ENCODE measurements at regions not wholly inside any gene's neighbourhood (a gene's known extent, or its start where the extent isn't known, plus 50 kb on each side); places are given as distances from the start of the nearest gene placed in this dataset.

GRCh38 chr7:47196106-47196645 is 385.7 kb downstream of the TNS3 start:
- no peaks in the 10 kb centered on the region for H3K79me1 ChIP-seq (replicated peaks; ENCODE audit: low read length, poor library complexity, severe bottlenecking)
- H3K4me3 ChIP-seq (ENCODE audit: insufficient read depth in 1 of 2, low read depth in 1 of 2, low read length in 2 of 2) = no peak overlapping the region
- no peaks in the 10 kb centered on the region for H3K36me3 ChIP-seq (ENCODE audit: control insufficient read depth in 1 of 2, insufficient read depth in 2 of 2, low read depth in 1 of 2, low read length in 2 of 2)
- H2AFZ ChIP-seq (ENCODE audit: low read depth, low read length) = no peak overlapping the region
- no peak overlapping the region for H4K8ac ChIP-seq (ENCODE audit: low read length)
- no peak overlapping the region for H4K91ac ChIP-seq (ENCODE audit: low read length)
- H3K4me1 ChIP-seq (ENCODE audit: control insufficient read depth, insufficient read depth, low read depth, low read length) = no peaks in the 10 kb centered on the region
- WGBS = 100% methylated on average over 1 of the region's 3 CpGs
- no peak overlapping the region for H3K9ac ChIP-seq (ENCODE audit: low read length)
- no peak overlapping the region for H2BK15ac ChIP-seq (ENCODE audit: low read depth, poor library complexity, severe bottlenecking)
- H3K18ac ChIP-seq (ENCODE audit: low read depth in 1 of 2, low read length in 2 of 2) = no peak overlapping the region
- H2AK5ac ChIP-seq (ENCODE audit: low read length, severe bottlenecking) = no peak overlapping the region
- DNase-seq = no peak
- no peak overlapping the region for H2BK12ac ChIP-seq (ENCODE audit: low read length in 2 of 2)
- H2BK5ac ChIP-seq (ENCODE audit: low read depth, low read length, poor library complexity, severe bottlenecking) = no peak overlapping the region
- no peak overlapping the region for H3K27ac ChIP-seq (ENCODE audit: low read length, poor library complexity, severe bottlenecking)
- no peak overlapping the region for H3K4ac ChIP-seq (ENCODE audit: low read depth in 1 of 2, low read length in 2 of 2)
- H2BK120ac ChIP-seq (ENCODE audit: low read depth, low read length) = no peak overlapping the region
- no peak overlapping the region for H3K4me2 ChIP-seq (ENCODE audit: low read length, poor library complexity, severe bottlenecking)
- H3K23ac ChIP-seq (ENCODE audit: low read length in 2 of 2) = no peak overlapping the region
- no peak overlapping the region for H3K14ac ChIP-seq (ENCODE audit: low read length in 2 of 2)
- H3K9me3 ChIP-seq (ENCODE audit: control insufficient read depth, low read length) = no peaks in the 10 kb centered on the region
- H3K27me3 ChIP-seq (ENCODE audit: control insufficient read depth in 1 of 2, insufficient read depth in 1 of 2, low read length in 2 of 2) = peaks cover 4 to 9% of the 10 kb centered on the region in 2 experiments

- H3K27me3 ChIP-seq (ENCODE audit: control insufficient read depth in 1 of 2, insufficient read depth in 1 of 2, low read length in 2 of 2) = peaks cover 9 to 11% of the 10 kb centered on the region in 2 experiments
- H3K14ac ChIP-seq (ENCODE audit: low read length in 2 of 2) = no peak overlapping the region
- H3K36me3 ChIP-seq (ENCODE audit: control insufficient read depth in 1 of 2, insufficient read depth in 2 of 2, low read depth in 1 of 2, low read length in 2 of 2) = no peaks in the 10 kb centered on the region
- H2BK12ac ChIP-seq (ENCODE audit: low read length in 2 of 2) = no peak overlapping the region
- no peak overlapping the region for H3K4ac ChIP-seq (ENCODE audit: low read depth in 1 of 2, low read length in 2 of 2)
- DNase-seq = no peak
- no peak overlapping the region for H4K91ac ChIP-seq (ENCODE audit: low read length)
- H2AFZ ChIP-seq (ENCODE audit: low read depth, low read length) = no peak overlapping the region
- H3K9ac ChIP-seq (ENCODE audit: low read length) = no peak overlapping the region
- no peak overlapping the region for H2AK5ac ChIP-seq (ENCODE audit: low read length, severe bottlenecking)
- H3K27ac ChIP-seq (ENCODE audit: low read length, poor library complexity, severe bottlenecking) = no peak overlapping the region
- WGBS = 89% methylated on average over 5 of the region's 6 CpGs
- H3K9me3 ChIP-seq (ENCODE audit: control insufficient read depth, low read length) = no peaks in the 10 kb centered on the region
- no peak overlapping the region for H2BK5ac ChIP-seq (ENCODE audit: low read depth, low read length, poor library complexity, severe bottlenecking)
- no peak overlapping the region for H3K4me3 ChIP-seq (ENCODE audit: insufficient read depth in 1 of 2, low read depth in 1 of 2, low read length in 2 of 2)
- no peak overlapping the region for H3K18ac ChIP-seq (ENCODE audit: low read depth in 1 of 2, low read length in 2 of 2)
- H3K4me1 ChIP-seq (ENCODE audit: control insufficient read depth, insufficient read depth, low read depth, low read length) = no peaks in the 10 kb centered on the region
- no peak overlapping the region for H3K4me2 ChIP-seq (ENCODE audit: low read length, poor library complexity, severe bottlenecking)
- no peak overlapping the region for H4K8ac ChIP-seq (ENCODE audit: low read length)
- H3K23ac ChIP-seq (ENCODE audit: low read length in 2 of 2) = no peak overlapping the region
- H3K79me1 ChIP-seq (replicated peaks; ENCODE audit: low read length, poor library complexity, severe bottlenecking) = no peaks in the 10 kb centered on the region
- H2BK15ac ChIP-seq (ENCODE audit: low read depth, poor library complexity, severe bottlenecking) = no peak overlapping the region
- no peak overlapping the region for H2BK120ac ChIP-seq (ENCODE audit: low read depth, low read length)
Measured at GRCh38 chr7:47195641-47196040, 386.3 kb downstream of the TNS3 start.

- Histone ChIP-seq H2AFZ (ENCODE audit: low read depth, low read length) (no peak overlapping the region), H3K4ac (ENCODE audit: low read depth in 1 of 2, low read length in 2 of 2) (no peak overlapping the region), H3K18ac (ENCODE audit: low read depth in 1 of 2, low read length in 2 of 2) (no peak overlapping the region), H2BK120ac (ENCODE audit: low read depth, low read length) (no peak overlapping the region), H4K8ac (ENCODE audit: low read length) (no peak overlapping the region), H2AK5ac (ENCODE audit: low read length, severe bottlenecking) (no peak overlapping the region), H3K4me1 (ENCODE audit: control insufficient read depth, insufficient read depth, low read depth, low read length) (no peaks in the 10 kb centered on the region), H3K4me2 (ENCODE audit: low read length, poor library complexity, severe bottlenecking) (no peak overlapping the region), H2BK15ac (ENCODE audit: low read depth, poor library complexity, severe bottlenecking) (no peak overlapping the region), H3K14ac (ENCODE audit: low read length in 2 of 2) (no peak overlapping the region), H3K4me3 (ENCODE audit: insufficient read depth in 1 of 2, low read depth in 1 of 2, low read length in 2 of 2) (no peak overlapping the region), H3K9me3 (ENCODE audit: control insufficient read depth, low read length) (no peaks in the 10 kb centered on the region), H2BK12ac (ENCODE audit: low read length in 2 of 2) (no peak overlapping the region), H3K79me1 (replicated peaks; ENCODE audit: low read length, poor library complexity, severe bottlenecking) (no peaks in the 10 kb centered on the region), H3K27ac (ENCODE audit: low read length, poor library complexity, severe bottlenecking) (no peak overlapping the region), H3K9ac (ENCODE audit: low read length) (no peak overlapping the region), H4K91ac (ENCODE audit: low read length) (no peak overlapping the region), H3K23ac (ENCODE audit: low read length in 2 of 2) (no peak overlapping the region), H3K36me3 (ENCODE audit: control insufficient read depth in 1 of 2, insufficient read depth in 2 of 2, low read depth in 1 of 2, low read length in 2 of 2) (no peaks in the 10 kb centered on the region), H2BK5ac (ENCODE audit: low read depth, low read length, poor library complexity, severe bottlenecking) (no peak overlapping the region), H3K27me3 (ENCODE audit: control insufficient read depth in 1 of 2, insufficient read depth in 1 of 2, low read length in 2 of 2) (peaks cover 16% of the 10 kb centered on the region in 2 experiments)
- DNase-seq = no peak
- WGBS = 94% methylated on average over 5 of the region's 7 CpGs
Measured at GRCh38 chr7:47194516-47195057, 387.3 kb downstream of the TNS3 start.

- Histone ChIP-seq H2AFZ (ENCODE audit: low read depth, low read length) (no peak overlapping the region), H3K4me2 (ENCODE audit: low read length, poor library complexity, severe bottlenecking) (no peak overlapping the region), H2BK12ac (ENCODE audit: low read length in 2 of 2) (no peak overlapping the region), H3K4me3 (ENCODE audit: insufficient read depth in 1 of 2, low read depth in 1 of 2, low read length in 2 of 2) (no peak overlapping the region), H3K79me1 (replicated peaks; ENCODE audit: low read length, poor library complexity, severe bottlenecking) (no peaks in the 10 kb centered on the region), H3K23ac (ENCODE audit: low read length in 2 of 2) (no peak overlapping the region), H3K9ac (ENCODE audit: low read length) (no peak overlapping the region), H3K4me1 (ENCODE audit: control insufficient read depth, insufficient read depth, low read depth, low read length) (no peaks in the 10 kb centered on the region), H3K14ac (ENCODE audit: low read length in 2 of 2) (no peak overlapping the region), H3K18ac (ENCODE audit: low read depth in 1 of 2, low read length in 2 of 2) (no peak overlapping the region), H2BK15ac (ENCODE audit: low read depth, poor library complexity, severe bottlenecking) (no peak overlapping the region), H3K4ac (ENCODE audit: low read depth in 1 of 2, low read length in 2 of 2) (no peak overlapping the region), H2BK120ac (ENCODE audit: low read depth, low read length) (no peak overlapping the region), H3K27me3 (ENCODE audit: control insufficient read depth in 1 of 2, insufficient read depth in 1 of 2, low read length in 2 of 2) (peaks cover 16% of the 10 kb centered on the region in 2 experiments), H4K91ac (ENCODE audit: low read length) (no peak overlapping the region), H3K36me3 (ENCODE audit: control insufficient read depth in 1 of 2, insufficient read depth in 2 of 2, low read depth in 1 of 2, low read length in 2 of 2) (no peaks in the 10 kb centered on the region), H2AK5ac (ENCODE audit: low read length, severe bottlenecking) (no peak overlapping the region), H2BK5ac (ENCODE audit: low read depth, low read length, poor library complexity, severe bottlenecking) (no peak overlapping the region), H3K9me3 (ENCODE audit: control insufficient read depth, low read length) (no peaks in the 10 kb centered on the region), H4K8ac (ENCODE audit: low read length) (no peak overlapping the region), H3K27ac (ENCODE audit: low read length, poor library complexity, severe bottlenecking) (no peak overlapping the region)
- no peak for DNase-seq
- WGBS = 72% methylated on average over 4 of the region's 4 CpGs
Measured at GRCh38 chr7:47192978-47193377, 388.9 kb downstream of the TNS3 start.

Data from mesenchymal stem cell (in vitro differentiated cells and primary cell).